Ovary (tissue), 3 donors: ENCODE measurements at regions not wholly inside any gene's neighbourhood (a gene's known extent, or its start where the extent isn't known, plus 50 kb on each side); places are given as distances from the start of the nearest gene placed in this dataset.

Source experiments
- EP300 ChIP-seq: sonication (generic); formaldehyde crosslinking; IDR thresholded peaks from one replicate; pipeline ENCODE4 v1.6.1; 2017; ENCODE audit warnings: antibody characterized with exemption
- TF ChIP-seq, protein P1 (sequence below), 3 donors: fragments of 450-650 bp in 2 of 3; fragments of 200-600 bp in 1 of 3; IDR thresholded peaks; one replicate each; pipeline versions ENCODE4 v1.5.1 to v1.8.0; 2016 to 2022; ENCODE audit warnings: antibody characterized with exemption in 3 of 3, mild to moderate bottlenecking in 1 of 3
- donor health status: DM: no; HTN: no; CAD: no.

- TF ChIP-seq, protein P1, sequence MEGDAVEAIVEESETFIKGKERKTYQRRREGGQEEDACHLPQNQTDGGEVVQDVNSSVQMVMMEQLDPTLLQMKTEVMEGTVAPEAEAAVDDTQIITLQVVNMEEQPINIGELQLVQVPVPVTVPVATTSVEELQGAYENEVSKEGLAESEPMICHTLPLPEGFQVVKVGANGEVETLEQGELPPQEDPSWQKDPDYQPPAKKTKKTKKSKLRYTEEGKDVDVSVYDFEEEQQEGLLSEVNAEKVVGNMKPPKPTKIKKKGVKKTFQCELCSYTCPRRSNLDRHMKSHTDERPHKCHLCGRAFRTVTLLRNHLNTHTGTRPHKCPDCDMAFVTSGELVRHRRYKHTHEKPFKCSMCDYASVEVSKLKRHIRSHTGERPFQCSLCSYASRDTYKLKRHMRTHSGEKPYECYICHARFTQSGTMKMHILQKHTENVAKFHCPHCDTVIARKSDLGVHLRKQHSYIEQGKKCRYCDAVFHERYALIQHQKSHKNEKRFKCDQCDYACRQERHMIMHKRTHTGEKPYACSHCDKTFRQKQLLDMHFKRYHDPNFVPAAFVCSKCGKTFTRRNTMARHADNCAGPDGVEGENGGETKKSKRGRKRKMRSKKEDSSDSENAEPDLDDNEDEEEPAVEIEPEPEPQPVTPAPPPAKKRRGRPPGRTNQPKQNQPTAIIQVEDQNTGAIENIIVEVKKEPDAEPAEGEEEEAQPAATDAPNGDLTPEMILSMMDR (IDR thresholded peaks at IDR 0.05) = no peak
- TF ChIP-seq EP300 = no peak
Observed at GRCh38 chr9:135347461-135347860, 132.1 kb upstream of the PPP1R26 start.
